ENCODE measurements at regions not wholly inside any gene's neighbourhood (a gene's known extent, or its start where the extent isn't known, plus 50 kb on each side); places are given as distances from the start of the nearest gene placed in this dataset.

DNA sequence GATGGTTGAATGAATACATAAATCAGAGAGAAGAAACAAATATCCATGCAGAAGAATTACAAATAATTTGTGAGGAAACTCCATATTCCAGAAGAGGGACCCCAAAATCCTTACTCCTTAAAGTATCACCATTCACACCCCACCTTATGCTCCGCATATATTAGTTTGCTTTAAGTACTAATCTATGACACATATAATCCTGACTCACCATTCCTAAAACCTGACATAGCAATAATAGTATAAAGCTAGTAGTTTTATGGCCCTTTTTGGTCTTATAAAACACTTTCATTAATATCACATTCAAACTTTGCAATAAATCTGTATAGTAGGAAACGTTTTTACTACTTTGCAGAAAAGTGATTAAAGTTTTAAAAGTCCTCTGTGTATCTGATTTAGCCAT, 719.0 kb upstream of the SLC39A10 start:
- TF ChIP-seq, protein P1, sequence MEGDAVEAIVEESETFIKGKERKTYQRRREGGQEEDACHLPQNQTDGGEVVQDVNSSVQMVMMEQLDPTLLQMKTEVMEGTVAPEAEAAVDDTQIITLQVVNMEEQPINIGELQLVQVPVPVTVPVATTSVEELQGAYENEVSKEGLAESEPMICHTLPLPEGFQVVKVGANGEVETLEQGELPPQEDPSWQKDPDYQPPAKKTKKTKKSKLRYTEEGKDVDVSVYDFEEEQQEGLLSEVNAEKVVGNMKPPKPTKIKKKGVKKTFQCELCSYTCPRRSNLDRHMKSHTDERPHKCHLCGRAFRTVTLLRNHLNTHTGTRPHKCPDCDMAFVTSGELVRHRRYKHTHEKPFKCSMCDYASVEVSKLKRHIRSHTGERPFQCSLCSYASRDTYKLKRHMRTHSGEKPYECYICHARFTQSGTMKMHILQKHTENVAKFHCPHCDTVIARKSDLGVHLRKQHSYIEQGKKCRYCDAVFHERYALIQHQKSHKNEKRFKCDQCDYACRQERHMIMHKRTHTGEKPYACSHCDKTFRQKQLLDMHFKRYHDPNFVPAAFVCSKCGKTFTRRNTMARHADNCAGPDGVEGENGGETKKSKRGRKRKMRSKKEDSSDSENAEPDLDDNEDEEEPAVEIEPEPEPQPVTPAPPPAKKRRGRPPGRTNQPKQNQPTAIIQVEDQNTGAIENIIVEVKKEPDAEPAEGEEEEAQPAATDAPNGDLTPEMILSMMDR (IDR thresholded peaks at IDR 0.05; ENCODE audit: low read depth, low read length) = no peak
- TF ChIP-seq EZH2phosphoT487 (IDR thresholded peaks at IDR 0.05; ENCODE audit: low read depth) = no peak
